OCI-LY1 (cell line): ENCODE measurements at regions not wholly inside any gene's neighbourhood (a gene's known extent, or its start where the extent isn't known, plus 50 kb on each side); places are given as distances from the start of the nearest gene placed in this dataset.

ENCODE experiments used
- H2AFZ ChIP-seq: fragments of 200-600 bp; sonication (generic), shearing (Covaris generic); 2 replicates; pipeline ENCODE4 v1.6.0; 2014; ENCODE audit warnings: antibody characterized with exemption, mild to moderate bottlenecking, low read length
- H3F3A ChIP-seq: fragments of 200-600 bp; sonication (generic), shearing (Covaris generic); 2 replicates; pipeline ENCODE4 v1.6.0; 2014; ENCODE audit warnings: mild to moderate bottlenecking, antibody characterized with exemption, low read length, moderate library complexity; ENCODE audit not compliant: insufficient read depth
- H3K27ac ChIP-seq: fragments of 200-600 bp; sonication (generic); 2 replicates; pipeline ENCODE4 v1.5.1; 2014; ENCODE audit warnings: low read length, mixed run types, mild to moderate bottlenecking, low read depth; ENCODE audit not compliant: poor library complexity, severe bottlenecking
- H3K27me3 ChIP-seq: fragments of 200-600 bp; sonication (generic); 2 replicates; pipeline ENCODE4 v1.6.0; 2014; ENCODE audit warnings: antibody characterized with exemption, mild to moderate bottlenecking, low read length, moderate library complexity; ENCODE audit not compliant: insufficient read depth
- H3K36me3 ChIP-seq: fragments of 200-600 bp; sonication (generic); 2 replicates; pipeline ENCODE4 v1.6.1; 2014; ENCODE audit warnings: mild to moderate bottlenecking, antibody characterized with exemption, low read length, moderate library complexity, mixed read lengths; ENCODE audit not compliant: insufficient read depth
- H3K4me1 ChIP-seq: fragments of 200-600 bp; sonication (generic); 2 replicates; pipeline ENCODE4 v1.5.1; 2014; ENCODE audit warnings: mild to moderate bottlenecking, low read length, moderate library complexity; ENCODE audit not compliant: insufficient read depth, severe bottlenecking
- H3K4me2 ChIP-seq: fragments of 200-600 bp; sonication (generic), shearing (Covaris generic); 2 replicates; pipeline ENCODE4 v1.6.1; 2014; ENCODE audit warnings: low read length
- H3K4me3 ChIP-seq: fragments of 200-600 bp; sonication (generic); 2 replicates; pipeline ENCODE4 v1.5.1; 2014; ENCODE audit warnings: low read length, low read depth, mild to moderate bottlenecking, mixed read lengths; ENCODE audit not compliant: poor library complexity, severe bottlenecking
- H3K79me2 ChIP-seq: fragments of 200-600 bp; shearing (Covaris generic); 2 replicates; pipeline ENCODE4 v1.6.1; 2016; ENCODE audit warnings: mixed run types, low read length, mixed read lengths; ENCODE audit not compliant: insufficient read depth
- H3K9ac ChIP-seq: fragments of 200-600 bp; sonication (generic), shearing (Covaris generic); 2 replicates; pipeline ENCODE4 v1.6.1; 2014; ENCODE audit warnings: mild to moderate bottlenecking, low read length, mixed read lengths
- H3K9me2 ChIP-seq: fragments of 200-600 bp; sonication (generic), shearing (Covaris generic); 2 replicates; pipeline ENCODE4 v1.6.1; 2014; ENCODE audit warnings: low read depth, mild to moderate bottlenecking, low read length, mixed read lengths
- H3K9me3 ChIP-seq: fragments of 200-600 bp; shearing (Covaris generic); 2 replicates; pipeline ENCODE4 v1.6.1; 2014; ENCODE audit warnings: low read length, mixed read lengths
- H4K20me1 ChIP-seq: fragments of 200-600 bp; sonication (generic), shearing (Covaris generic); 2 replicates; pipeline ENCODE4 v1.6.0; 2016; ENCODE audit warnings: mild to moderate bottlenecking, low read length; ENCODE audit not compliant: insufficient read depth
- EZH2 ChIP-seq: fragments of 200-600 bp; sonication (generic), shearing (Covaris generic); IDR thresholded peaks from 2 replicates; pipeline ENCODE4 v1.8.0; 2017; ENCODE audit warnings: borderline replicate concordance, mixed run types, mild to moderate bottlenecking, antibody characterized with exemption, low read length, moderate library complexity, mixed read lengths
- TF ChIP-seq, protein P1 (sequence below): fragments of 200-600 bp; sonication (generic), shearing (Covaris generic); IDR thresholded peaks from 2 replicates; pipeline ENCODE4 v1.5.1; 2017; ENCODE audit warnings: mild to moderate bottlenecking, antibody characterized with exemption, low read length, moderate library complexity, mixed read lengths

- no peak overlapping the region for H3K4me3 ChIP-seq
- H3K27ac ChIP-seq: no peak overlapping the region
- no peaks in the 10 kb centered on the region for H3K9me3 ChIP-seq
- no peaks in the 10 kb centered on the region for H3F3A ChIP-seq
- H4K20me1 ChIP-seq: no peaks in the 10 kb centered on the region
- H3K79me2 ChIP-seq: no peaks in the 10 kb centered on the region
- H3K4me1 ChIP-seq: peaks cover 5% of the 10 kb centered on the region
- TF ChIP-seq, protein P1, sequence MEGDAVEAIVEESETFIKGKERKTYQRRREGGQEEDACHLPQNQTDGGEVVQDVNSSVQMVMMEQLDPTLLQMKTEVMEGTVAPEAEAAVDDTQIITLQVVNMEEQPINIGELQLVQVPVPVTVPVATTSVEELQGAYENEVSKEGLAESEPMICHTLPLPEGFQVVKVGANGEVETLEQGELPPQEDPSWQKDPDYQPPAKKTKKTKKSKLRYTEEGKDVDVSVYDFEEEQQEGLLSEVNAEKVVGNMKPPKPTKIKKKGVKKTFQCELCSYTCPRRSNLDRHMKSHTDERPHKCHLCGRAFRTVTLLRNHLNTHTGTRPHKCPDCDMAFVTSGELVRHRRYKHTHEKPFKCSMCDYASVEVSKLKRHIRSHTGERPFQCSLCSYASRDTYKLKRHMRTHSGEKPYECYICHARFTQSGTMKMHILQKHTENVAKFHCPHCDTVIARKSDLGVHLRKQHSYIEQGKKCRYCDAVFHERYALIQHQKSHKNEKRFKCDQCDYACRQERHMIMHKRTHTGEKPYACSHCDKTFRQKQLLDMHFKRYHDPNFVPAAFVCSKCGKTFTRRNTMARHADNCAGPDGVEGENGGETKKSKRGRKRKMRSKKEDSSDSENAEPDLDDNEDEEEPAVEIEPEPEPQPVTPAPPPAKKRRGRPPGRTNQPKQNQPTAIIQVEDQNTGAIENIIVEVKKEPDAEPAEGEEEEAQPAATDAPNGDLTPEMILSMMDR: no peak
- TF ChIP-seq EZH2: no peak
- no peak overlapping the region for H2AFZ ChIP-seq
- no peaks in the 10 kb centered on the region for H3K9me2 ChIP-seq
- H3K9ac ChIP-seq: no peak overlapping the region
- H3K27me3 ChIP-seq: no peaks in the 10 kb centered on the region
- no peaks in the 10 kb centered on the region for H3K36me3 ChIP-seq
- no peak overlapping the region for H3K4me2 ChIP-seq
Observed at GRCh38 chr2:180374502-180375281, 367.6 kb upstream of the CWC22 start.

- Histone ChIP-seq H3K9me2 (no peaks in the 10 kb centered on the region), H3K4me1 (peaks cover 5% of the 10 kb centered on the region), H2AFZ (no peak overlapping the region), H3K36me3 (no peaks in the 10 kb centered on the region), H3K9ac (no peak overlapping the region), H3K79me2 (no peaks in the 10 kb centered on the region), H3K9me3 (no peaks in the 10 kb centered on the region), H3K4me3 (no peak overlapping the region), H3K27ac (no peak overlapping the region), H3F3A (no peaks in the 10 kb centered on the region), H4K20me1 (no peaks in the 10 kb centered on the region), H3K27me3 (no peaks in the 10 kb centered on the region), H3K4me2 (no peak overlapping the region)
- TF ChIP-seq, protein P1: no peak
- no peak for TF ChIP-seq EZH2
Observed at GRCh38 chr2:180370511-180371205, 363.6 kb upstream of the CWC22 start.

DNA sequence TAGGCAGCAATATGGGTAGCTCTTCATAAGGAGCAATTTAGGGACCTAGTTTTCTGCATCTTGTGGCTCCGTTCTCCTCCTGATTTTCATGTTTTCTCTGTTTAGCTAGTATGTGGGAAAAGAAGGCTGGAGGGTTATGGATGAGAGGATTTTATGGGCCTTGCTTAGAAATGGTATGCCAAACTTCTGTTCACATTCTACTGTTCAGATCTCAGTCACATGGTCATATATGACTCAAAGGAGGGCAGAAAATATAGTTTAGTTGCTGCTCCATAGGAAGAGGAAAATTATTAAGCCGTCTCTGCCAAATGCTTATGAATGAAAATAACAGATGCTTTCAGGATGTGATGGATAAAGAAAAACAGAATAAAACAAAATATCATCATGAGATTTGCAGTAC lies 361.8 kb upstream of the CWC22 start:
- no peaks in the 10 kb centered on the region for H3K9me2 ChIP-seq

More for the DNA sequence above, 361.8 kb upstream of the CWC22 start:
- H3K9me3 ChIP-seq: no peaks in the 10 kb centered on the region
- H3K36me3 ChIP-seq: no peaks in the 10 kb centered on the region
- no peaks in the 10 kb centered on the region for H4K20me1 ChIP-seq
- no peak overlapping the region for H3K9ac ChIP-seq
- no peak overlapping the region for H3K4me3 ChIP-seq
- H3K79me2 ChIP-seq: no peaks in the 10 kb centered on the region
- H3K27me3 ChIP-seq: no peaks in the 10 kb centered on the region
- no peaks in the 10 kb centered on the region for H3K4me1 ChIP-seq
- no peak overlapping the region for H3K4me2 ChIP-seq
- H2AFZ ChIP-seq: no peak overlapping the region
- H3K27ac ChIP-seq: no peak overlapping the region
- TF ChIP-seq, protein P1: no peak
- TF ChIP-seq EZH2: no peak
- no peaks in the 10 kb centered on the region for H3F3A ChIP-seq
